Activated T-cell treated with anti-CD3 and anti-CD28 coated beads for 4 hours (primary cell): ENCODE measurements at regions not wholly inside any gene's neighbourhood (a gene's known extent, or its start where the extent isn't known, plus 50 kb on each side); places are given as distances from the start of the nearest gene placed in this dataset.
"Not testable (repeated sequence)": the region's sequence is repeated elsewhere in the genome, so short reads cannot be mapped to it uniquely, and the experiment has no call there.

Experiments used
- DNase-seq: peaks from one replicate; pipeline ENCODE4 v3.0.0-alpha.2; 2020

- not testable (repeated sequence) for DNase-seq
These were observed 255.1 kb downstream of the OR4F29 start for GRCh38 chr1:196366-196765.

- DNase-seq = not testable (repeated sequence)
These were observed 260.0 kb downstream of the OR4F29 start for GRCh38 chr1:191296-192049.

- not testable (repeated sequence) for DNase-seq
These were observed 260.8 kb downstream of the OR4F29 start for GRCh38 chr1:190678-191077.

- DNase-seq = not testable (repeated sequence)
These were observed 261.6 kb downstream of the OR4F29 start for GRCh38 chr1:189915-190314.

- not testable (repeated sequence) for DNase-seq
These were observed 262.2 kb downstream of the OR4F29 start for GRCh38 chr1:189270-189669.

GRCh38 chr1:187298-187697 is 264.2 kb downstream of the OR4F29 start:
- DNase-seq = not testable (repeated sequence)

GRCh38 chr1:186691-187131 is 264.8 kb downstream of the OR4F29 start:
- DNase-seq = not testable (repeated sequence)

GRCh38 chr1:186223-186622 is 265.3 kb downstream of the OR4F29 start:
- DNase-seq = not testable (repeated sequence)

GRCh38 chr1:185526-185925 is 266.0 kb downstream of the OR4F29 start:
- not testable (repeated sequence) for DNase-seq

GRCh38 chr1:184336-184686 is 267.2 kb downstream of the OR4F29 start:
- not testable (repeated sequence) for DNase-seq

- DNase-seq = not testable (repeated sequence)
These were observed 267.7 kb downstream of the OR4F29 start for GRCh38 chr1:183620-184335.

GRCh38 chr1:183081-183480 is 268.4 kb downstream of the OR4F29 start:
- DNase-seq = not testable (repeated sequence)

- DNase-seq = not testable (repeated sequence)
These were observed 268.8 kb downstream of the OR4F29 start for GRCh38 chr1:182631-183030.

- not testable (repeated sequence) for DNase-seq
These were observed 269.9 kb downstream of the OR4F29 start for GRCh38 chr1:181247-182216.

GRCh38 chr1:180749-181205 is 270.7 kb downstream of the OR4F29 start:
- DNase-seq = not testable (repeated sequence)

- DNase-seq = not testable (repeated sequence)
These were observed 312.6 kb downstream of the OR4F29 start for GRCh38 chr1:138842-139241.

GRCh38 chr1:137664-138063 is 313.8 kb downstream of the OR4F29 start:
- not testable (repeated sequence) for DNase-seq

GRCh38 chr1:136344-136932 is 315.0 kb downstream of the OR4F29 start:
- DNase-seq = not testable (repeated sequence)

- DNase-seq = not testable (repeated sequence)
These were observed 316.5 kb downstream of the OR4F29 start for GRCh38 chr1:134936-135335.

- DNase-seq = not testable (repeated sequence)
These were observed 333.0 kb downstream of the OR4F29 start for GRCh38 chr1:118440-118839.

- DNase-seq = not testable (repeated sequence)
These were observed 335.9 kb downstream of the OR4F29 start for GRCh38 chr1:115534-115933.

GRCh38 chr1:104776-105175 is 346.7 kb downstream of the OR4F29 start:
- not testable (repeated sequence) for DNase-seq
